ENCODE measurements at regions not wholly inside any gene's neighbourhood (a gene's known extent, or its start where the extent isn't known, plus 50 kb on each side); places are given as distances from the start of the nearest gene placed in this dataset.

DNA sequence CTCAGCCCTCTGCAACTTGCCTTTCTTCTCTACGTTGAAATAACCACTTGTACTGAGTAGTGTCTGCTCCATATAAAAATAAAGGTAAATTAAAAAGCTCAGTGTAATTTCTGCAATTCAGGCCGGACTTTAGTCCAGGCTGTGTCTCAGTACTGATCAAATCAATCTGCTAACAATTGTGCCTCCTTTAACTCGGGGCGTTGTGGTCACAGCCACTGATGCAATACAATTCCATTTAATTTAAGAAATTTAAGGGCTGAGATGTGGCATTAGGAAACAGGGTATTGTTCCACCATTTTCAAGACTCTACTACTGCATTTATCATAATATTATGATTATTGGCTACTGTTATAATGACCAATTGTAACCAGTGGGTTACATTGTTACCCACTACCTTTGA lies 60.0 kb upstream of the NPAS2 start:
- TF ChIP-seq YY1 (IDR thresholded peaks at IDR 0.05; ENCODE audit: insufficient read depth, insufficient read length): no peak
- no peak for TF ChIP-seq SUZ12 (IDR thresholded peaks at IDR 0.05; ENCODE audit: extremely low read depth, insufficient read depth, insufficient read length)

All from NT2/D1 (cell line).